ENCODE measurements at regions not wholly inside any gene's neighbourhood (a gene's known extent, or its start where the extent isn't known, plus 50 kb on each side); places are given as distances from the start of the nearest gene placed in this dataset.

- TF ChIP-seq POU2F2 (IDR thresholded peaks at IDR 0.05; ENCODE audit: low read depth, low read length) = no peak
- TF ChIP-seq POLR2AphosphoS5 (IDR thresholded peaks at IDR 0.05; ENCODE audit: low read depth, low read length) = no peak
- TF ChIP-seq POLR2A (IDR thresholded peaks at IDR 0.05; ENCODE audit: low read depth, low read length) = no peak
- no peak for TF ChIP-seq TAF1 (IDR thresholded peaks at IDR 0.05; ENCODE audit: low read depth, low read length)
- TF ChIP-seq SPI1 (IDR thresholded peaks at IDR 0.05; ENCODE audit: low read depth, low read length) = no peak
Measured at GRCh38 chr2:7264791-7265190, 347.6 kb downstream of the RNF144A start.

Data from GM12891 (cell line).